OCI-LY3 (cell line): ENCODE measurements at regions not wholly inside any gene's neighbourhood (a gene's known extent, or its start where the extent isn't known, plus 50 kb on each side); places are given as distances from the start of the nearest gene placed in this dataset.

ENCODE experiments used
- CTCF ChIP-seq: fragments of 200-600, 300-600 bp; sonication (generic); IDR thresholded peaks from 2 replicates; pipeline ENCODE4 v1.5.1; 2014; ENCODE audit warnings: antibody characterized with exemption, low read length, low read depth
- EZH2phosphoT487 ChIP-seq: fragments of 200-600 bp; shearing (Covaris generic); IDR thresholded peaks from 2 replicates; pipeline ENCODE4 v1.6.1; 2018; ENCODE audit warnings: antibody characterized with exemption, mixed run types, low read depth

GRCh38 chr18:76640438-76640837, 145.4 kb upstream of the ZNF516 start:
- TF ChIP-seq CTCF, result no peak
- TF ChIP-seq EZH2phosphoT487, result no peak
